ENCODE measurements at regions not wholly inside any gene's neighbourhood (a gene's known extent, or its start where the extent isn't known, plus 50 kb on each side); places are given as distances from the start of the nearest gene placed in this dataset.
A peak's percentile ranks its signal among the peaks of the same experiment; 100 is the strongest.

- no peak for DNase-seq
Measured at GRCh38 chr11:104652996-104653395, 245.3 kb downstream of the CASP12 start.

GRCh38 chr11:104650234-104650633, 248.0 kb downstream of the CASP12 start:
- DNase-seq = no peak

- no peak for DNase-seq
Measured at GRCh38 chr11:104649002-104649401, 249.3 kb downstream of the CASP12 start.

- DNase-seq = no peak
Measured at GRCh38 chr11:104645261-104646222, 252.7 kb downstream of the CASP12 start.

- DNase-seq = no peak
Measured at GRCh38 chr11:104637662-104638170, 260.5 kb downstream of the CASP12 start.

DNA sequence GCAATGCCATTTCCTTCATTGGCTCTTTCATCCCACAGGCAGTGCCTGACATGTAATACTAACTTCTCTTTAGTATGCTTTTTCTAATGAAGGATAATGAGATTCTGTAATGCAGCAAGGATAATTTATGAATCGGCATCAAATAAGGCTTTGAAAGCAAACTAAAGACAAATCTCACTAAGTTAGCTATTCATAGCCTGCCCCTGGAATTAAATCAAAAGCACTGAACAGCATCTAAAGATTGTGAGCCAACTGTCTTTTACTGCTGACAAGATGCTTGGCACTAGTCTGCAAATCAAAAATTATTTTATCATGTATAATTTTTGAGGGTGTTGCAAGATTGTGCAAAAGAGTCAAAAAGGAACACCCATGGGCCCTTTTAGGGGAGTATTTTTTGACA, 265.0 kb downstream of the CASP12 start:
- DNase-seq = no peak

- no peak for DNase-seq
Measured at GRCh38 chr11:104630352-104630751, 267.9 kb downstream of the CASP12 start.

- peak; percentile 39 for DNase-seq
Measured at GRCh38 chr11:104625246-104625645, 273.0 kb downstream of the CASP12 start.

- no peak for DNase-seq
Measured at GRCh38 chr11:104624021-104624420, 274.2 kb downstream of the CASP12 start.

DNA sequence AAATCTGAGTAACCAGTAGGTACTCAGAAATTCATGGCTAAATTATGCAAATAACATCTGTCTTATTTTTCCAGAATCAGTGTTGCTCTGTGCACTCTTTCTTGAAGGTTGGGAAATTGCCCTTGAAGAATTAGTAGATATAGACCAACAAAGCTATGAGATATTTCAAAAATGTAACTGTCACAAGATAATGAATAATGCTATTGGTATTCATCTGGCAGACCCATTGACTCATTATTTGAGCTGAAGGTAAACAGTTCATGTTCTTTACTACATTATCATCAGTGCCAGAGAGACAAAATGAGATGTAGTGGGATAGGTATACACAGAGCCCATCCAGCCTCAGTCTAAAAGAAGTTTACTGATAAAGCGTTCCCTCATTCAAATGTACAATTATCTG, 274.7 kb downstream of the CASP12 start:
- peak; percentile 71 for DNase-seq

- no peak for DNase-seq
Measured at GRCh38 chr11:104620991-104621390, 277.3 kb downstream of the CASP12 start.

DNA sequence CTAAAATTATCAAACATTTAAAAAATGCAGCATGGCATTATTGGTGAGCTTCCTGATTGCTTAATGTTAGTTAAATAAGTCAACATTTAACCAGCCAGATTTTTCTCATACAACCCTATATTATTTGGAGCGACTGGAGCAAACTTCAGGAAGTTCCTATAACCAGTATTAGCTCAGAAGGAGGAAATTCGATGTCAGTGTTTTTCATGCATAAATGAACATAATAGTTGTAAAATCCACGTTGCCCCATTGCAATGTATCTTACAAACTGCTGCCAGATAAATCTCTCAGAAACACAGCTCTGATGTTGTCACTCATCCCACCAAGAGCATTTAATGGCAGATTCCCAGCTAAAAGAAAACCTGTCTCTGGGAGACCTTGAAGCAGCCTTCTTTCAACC, 278.5 kb downstream of the CASP12 start:
- no peak for DNase-seq

- DNase-seq = no peak
Measured at GRCh38 chr11:104618954-104619353, 279.3 kb downstream of the CASP12 start.

DNA sequence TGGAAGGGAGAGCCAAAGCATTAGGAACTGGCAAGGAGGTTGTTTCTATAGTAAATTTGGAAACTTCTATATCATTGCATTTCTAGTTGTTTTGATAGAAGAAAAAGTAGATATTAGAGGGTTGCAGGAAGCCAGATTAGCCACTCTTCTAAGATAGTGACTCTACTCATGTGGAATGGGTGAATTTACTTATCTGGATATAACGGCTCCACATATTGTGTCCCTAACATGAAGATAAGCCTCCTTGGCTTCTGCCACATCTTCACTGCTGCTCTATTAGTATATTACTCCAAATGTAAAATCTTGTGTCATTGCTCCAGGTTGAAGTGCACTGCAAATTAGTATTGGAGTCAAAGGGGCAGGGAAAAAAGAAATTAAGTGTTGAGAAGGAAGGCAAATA, 283.3 kb downstream of the CASP12 start:
- no peak for DNase-seq

- no peak for DNase-seq
Measured at GRCh38 chr11:104614117-104614680, 284.1 kb downstream of the CASP12 start.

- no peak for DNase-seq
Measured at GRCh38 chr11:104610635-104611034, 287.6 kb downstream of the CASP12 start.

- DNase-seq = peak; percentile 42
Measured at GRCh38 chr11:104609311-104610085, 288.8 kb downstream of the CASP12 start.

GRCh38 chr11:104602643-104603042, 295.6 kb downstream of the CASP12 start:
- no peak for DNase-seq

- DNase-seq = no peak
Measured at GRCh38 chr11:104594228-104594958, 303.9 kb downstream of the CASP12 start.

DNA sequence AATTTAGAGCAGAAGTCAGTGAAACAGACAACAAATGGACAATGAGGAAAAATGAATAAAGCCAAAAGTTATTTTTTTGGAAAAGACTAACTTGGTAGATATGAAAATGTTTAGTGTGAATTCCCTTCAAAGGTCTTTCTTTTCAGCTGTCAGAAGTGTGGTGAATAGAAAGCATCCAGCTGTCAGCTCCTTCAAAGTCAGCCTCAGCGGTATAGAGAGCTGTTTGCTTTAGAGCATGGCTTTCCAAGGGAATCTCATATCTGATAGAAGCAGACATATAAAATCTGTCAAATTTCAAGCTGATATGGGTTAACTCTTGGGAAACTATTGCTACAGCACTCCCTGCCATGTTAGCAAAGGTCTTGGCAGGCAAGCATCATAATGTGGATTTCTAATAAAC, 309.3 kb downstream of the CASP12 start:
- no peak for DNase-seq

DNA sequence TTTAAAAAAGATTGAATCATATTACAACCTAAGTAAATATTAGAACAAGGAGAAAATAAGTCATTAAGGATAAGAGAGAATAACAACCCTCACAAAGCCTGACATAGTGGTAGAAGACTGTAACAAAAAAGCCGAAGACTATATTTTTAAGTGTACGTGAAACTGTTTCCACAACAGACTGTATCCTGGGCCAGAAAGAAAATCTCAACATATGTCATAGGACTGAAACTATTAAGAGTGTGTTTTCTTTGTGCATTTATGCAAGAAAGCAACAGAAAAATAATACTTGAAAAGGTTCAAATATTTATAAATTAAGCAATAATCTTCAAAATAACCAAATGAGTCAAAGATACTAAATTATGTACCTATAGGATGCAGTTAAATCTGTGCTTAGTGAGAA, 309.8 kb downstream of the CASP12 start:
- DNase-seq = no peak

- no peak for DNase-seq
Measured at GRCh38 chr11:104584823-104585222, 313.4 kb downstream of the CASP12 start.

- no peak for DNase-seq
Measured at GRCh38 chr11:104583857-104584256, 314.4 kb downstream of the CASP12 start.
